Stimulated activated naive CD4-positive, alpha-beta T cell (primary cell): ENCODE measurements at regions not wholly inside any gene's neighbourhood (a gene's known extent, or its start where the extent isn't known, plus 50 kb on each side); places are given as distances from the start of the nearest gene placed in this dataset.
"Not testable (repeated sequence)": the region's sequence is repeated elsewhere in the genome, so short reads cannot be mapped to it uniquely, and the experiment has no call there.

Experiments
- DNase-seq, 6 experiments: peaks; one replicate each; lab custom pipeline; 2025; lab: John Stamatoyannopoulos, UW

GRCh38 chr10:28354511-28354910 is 51.6 kb upstream of the MPP7 start:
- no peak for DNase-seq

- DNase-seq = no peak
Observed at GRCh38 chr10:28355376-28355775, 52.5 kb upstream of the MPP7 start.

- no peak for DNase-seq
Observed at GRCh38 chr10:28359334-28359733, 56.5 kb upstream of the MPP7 start.

GRCh38 chr10:28360175-28360574 is 57.3 kb upstream of the MPP7 start:
- DNase-seq = no peak

GRCh38 chr10:28363376-28363775 is 60.5 kb upstream of the MPP7 start:
- DNase-seq = no peak

- DNase-seq = peak in 1 of 6 experiments; percentile 6
Observed at GRCh38 chr10:28365840-28366239, 63.0 kb upstream of the MPP7 start.

GRCh38 chr10:28366994-28367393 is 64.1 kb upstream of the MPP7 start:
- DNase-seq = no peak

GRCh38 chr10:28367413-28367812 is 64.5 kb upstream of the MPP7 start:
- no peak for DNase-seq

GRCh38 chr10:28367929-28368484 is 65.1 kb upstream of the MPP7 start:
- peak in 5 of 6 experiments; percentile 34 to 86 (median 82) for DNase-seq

- no peak for DNase-seq
Observed at GRCh38 chr10:28370107-28370835, 67.4 kb upstream of the MPP7 start.

- DNase-seq = not testable (repeated sequence)
Observed at GRCh38 chr10:28371638-28372037, 68.8 kb upstream of the MPP7 start.

GRCh38 chr10:28374036-28374435 is 71.2 kb upstream of the MPP7 start:
- DNase-seq = no peak

- DNase-seq = no peak
Observed at GRCh38 chr10:28375399-28376354, 72.8 kb upstream of the MPP7 start.

GRCh38 chr10:28378986-28379585 is 76.2 kb upstream of the MPP7 start:
- no peak for DNase-seq

- DNase-seq = no peak
Observed at GRCh38 chr10:28381466-28381865, 78.6 kb upstream of the MPP7 start.

- peak; percentile 56 to 81 (median 74) for DNase-seq
Observed at GRCh38 chr10:28381903-28382347, 79.1 kb upstream of the MPP7 start.

GRCh38 chr10:28382525-28383269 is 79.8 kb upstream of the MPP7 start:
- no peak for DNase-seq

- no peak for DNase-seq
Observed at GRCh38 chr10:28384557-28384956, 81.7 kb upstream of the MPP7 start.

- no peak for DNase-seq
Observed at GRCh38 chr10:28385748-28386502, 83.1 kb upstream of the MPP7 start.

GRCh38 chr10:28386503-28386868 is 83.6 kb upstream of the MPP7 start:
- DNase-seq = peak in 2 of 6 experiments; percentile 19 to 30

- DNase-seq = no peak
Observed at GRCh38 chr10:28387140-28387539, 84.3 kb upstream of the MPP7 start.
